GM23338 (cell line): ENCODE measurements at regions not wholly inside any gene's neighbourhood (a gene's known extent, or its start where the extent isn't known, plus 50 kb on each side); places are given as distances from the start of the nearest gene placed in this dataset.
A peak's percentile ranks its signal among the peaks of the same experiment; 100 is the strongest.

Source experiments
- ATAC-seq: fragments of 200-7000 bp; cut with Tn5 transposase; 3 replicates; pipeline ENCODE4 v1.9.1; 2020
- DNase-seq: peaks from one replicate; pipeline ENCODE4 v3.0.0-alpha.2; 2015; ENCODE audit warnings: low spot score
- H2AFZ ChIP-seq: fragments of 200-600 bp; sonication (generic); 2 replicates; pipeline ENCODE4 v1.8.0; 2016; ENCODE audit warnings: antibody characterized with exemption, mild to moderate bottlenecking, moderate library complexity
- H3F3A ChIP-seq: fragments of 200-600 bp; sonication (generic); replicated peaks from 2 replicates; pipeline ENCODE4 v1.8.0; 2017; ENCODE audit warnings: antibody characterized with exemption, mixed run types, low read depth
- H3K27ac ChIP-seq: fragments of 200-600 bp; sonication (generic); 2 replicates; pipeline ENCODE4 v1.6.1; 2016; ENCODE audit warnings: low read depth
- H3K27me3 ChIP-seq: fragments of 200-600 bp; sonication (generic); 2 replicates; pipeline ENCODE4 v1.8.0; 2016; ENCODE audit warnings: mild to moderate bottlenecking, mixed run types, moderate library complexity; ENCODE audit not compliant: insufficient read depth
- H3K36me3 ChIP-seq: fragments of 200-600 bp; sonication (generic); 2 replicates; pipeline ENCODE4 v1.8.0; 2016; ENCODE audit warnings: mild to moderate bottlenecking; ENCODE audit not compliant: insufficient read depth
- H3K4me1 ChIP-seq: fragments of 200-600 bp; sonication (generic); 2 replicates; pipeline ENCODE4 v1.8.0; 2016; ENCODE audit warnings: mild to moderate bottlenecking, moderate library complexity; ENCODE audit not compliant: insufficient read depth
- H3K4me2 ChIP-seq: fragments of 200-600 bp; sonication (generic); 2 replicates; pipeline ENCODE4 v1.7.1; 2017; ENCODE audit warnings: mixed run types
- H3K4me3 ChIP-seq: fragments of 200-600 bp; sonication (generic); 2 replicates; pipeline ENCODE4 v1.6.1; 2016; ENCODE audit warnings: mixed run types
- H3K79me2 ChIP-seq: fragments of 200-600 bp; sonication (generic); replicated peaks from 2 replicates; pipeline ENCODE4 v1.8.0; 2017; ENCODE audit warnings: mild to moderate bottlenecking; ENCODE audit not compliant: insufficient read depth
- H3K9me2 ChIP-seq: fragments of 200-600 bp; sonication (generic); 2 replicates; pipeline ENCODE4 v1.8.0; 2017; ENCODE audit not compliant: insufficient read depth
- H4K20me1 ChIP-seq: fragments of 200-600 bp; sonication (generic); replicated peaks from 2 replicates; pipeline ENCODE4 v1.8.0; 2017; ENCODE audit warnings: mild to moderate bottlenecking; ENCODE audit not compliant: insufficient read depth
- H3K27ac Mint-ChIP-seq: 2 replicates; pipeline ENCODE4 v1.8.0; 2020; ENCODE audit warnings: inconsistent platforms, mild to moderate bottlenecking, moderate library complexity, mixed read lengths
- H3K27me3 Mint-ChIP-seq: 3 replicates; pipeline ENCODE4 v1.8.0; 2022; ENCODE audit warnings: low read depth, mild to moderate bottlenecking, moderate library complexity, mixed read lengths, inconsistent platforms; ENCODE audit not compliant: insufficient read depth, poor library complexity
- H3K36me3 Mint-ChIP-seq: 3 replicates; pipeline ENCODE4 v1.8.0; 2021; ENCODE audit warnings: low read depth, mild to moderate bottlenecking, inconsistent platforms, moderate library complexity, mixed read lengths
- H3K4me1 Mint-ChIP-seq: 3 replicates; pipeline ENCODE4 v1.8.0; 2020; ENCODE audit warnings: mild to moderate bottlenecking, inconsistent platforms, mixed read lengths
- H3K4me3 Mint-ChIP-seq: 3 replicates; pipeline ENCODE4 v1.8.0; 2021; ENCODE audit warnings: moderate library complexity, mild to moderate bottlenecking, inconsistent platforms, mixed read lengths
- H3K9me3 Mint-ChIP-seq: 3 replicates; pipeline ENCODE4 v1.8.0; 2020; ENCODE audit warnings: moderate library complexity, mild to moderate bottlenecking, inconsistent platforms, mixed read lengths
- CREB1 ChIP-seq: fragments of 250-450 bp; sonication (Bioruptor Pico); IDR thresholded peaks from 2 replicates; pipeline ENCODE4 v1.5.0; 2020; ENCODE audit warnings: low read depth, mild to moderate bottlenecking, moderate library complexity
- CTCF ChIP-seq, 2 experiments: fragments of 200-600 bp in 1 of 2; sonication (generic) in 1 of 2; conservative IDR thresholded peaks; 2 replicates each; pipeline versions ENCODE4 v1.5.1 to v1.6.1; 2016 to 2017; ENCODE audit warnings: antibody characterized with exemption in 2 of 2, low read depth in 2 of 2, mild to moderate bottlenecking in 2 of 2, moderate library complexity in 1 of 2
- ETS1 ChIP-seq: IDR thresholded peaks from 2 replicates; pipeline ENCODE4 v1.6.1; 2016; ENCODE audit warnings: antibody characterized with exemption
- EZH2 ChIP-seq: fragments of 200-600 bp; sonication (generic); IDR thresholded peaks from one replicate; pipeline ENCODE4 v1.8.0; 2017; ENCODE audit warnings: antibody characterized with exemption, mild to moderate bottlenecking, low read depth; ENCODE audit not compliant: unreplicated experiment
- EZH2phosphoT487 ChIP-seq: fragments of 200-600 bp; sonication (generic); IDR thresholded peaks from one replicate; pipeline ENCODE4 v1.8.1; 2018; ENCODE audit warnings: antibody characterized with exemption; ENCODE audit not compliant: unreplicated experiment
- NANOG ChIP-seq: IDR thresholded peaks from 2 replicates; pipeline ENCODE4 v1.6.1; 2016; ENCODE audit warnings: antibody characterized with exemption, borderline replicate concordance
- REST ChIP-seq: IDR thresholded peaks from one replicate; pipeline ENCODE4 v1.6.1; 2018; ENCODE audit warnings: antibody characterized with exemption; ENCODE audit not compliant: unreplicated experiment
- STAT1 ChIP-seq: IDR thresholded peaks from one replicate; pipeline ENCODE4 v1.6.1; 2016; ENCODE audit warnings: antibody characterized with exemption; ENCODE audit not compliant: unreplicated experiment
- ZNF114 ChIP-seq: fragments of 250-450 bp; sonication (Bioruptor Pico); IDR thresholded peaks from 2 replicates; pipeline ENCODE4 v1.5.0; 2020; ENCODE audit warnings: mild to moderate bottlenecking, moderate library complexity
- ZNF462 ChIP-seq: fragments of 250-450 bp; sonication (Bioruptor Pico); IDR thresholded peaks from 2 replicates; pipeline ENCODE4 v1.5.0; 2020; ENCODE audit warnings: mild to moderate bottlenecking, moderate library complexity

- Histone ChIP-seq H3K79me2 (no peaks in the 10 kb centered on the region), H3K27me3 (no peaks in the 10 kb centered on the region), H3F3A (no peaks in the 10 kb centered on the region), H3K4me2 (0 out of 2 replicates have a peak overlapping the region, but pooled peaks have one; percentile 38), H3K9me2 (peaks cover 6% of the 10 kb centered on the region; the same call in 1 of the 2 replicates), H3K36me3 (no peaks in the 10 kb centered on the region), H3K27ac (no peak overlapping the region), H2AFZ (peak overlapping the region; percentile 94), H3K4me1 (peaks cover 14% of the 10 kb centered on the region), H4K20me1 (no peaks in the 10 kb centered on the region), H3K4me3 (no peak overlapping the region)
- ATAC-seq (peak; percentile 80), DNase-seq (peak; percentile 31)
- no peak overlapping the region for H3K4me3 Mint-ChIP-seq
- no peak for TF ChIP-seq STAT1
- no peak for TF ChIP-seq CREB1 (CRISPR knock-in tag)
- TF ChIP-seq EZH2: no peak
- TF ChIP-seq ETS1: no peak
- TF ChIP-seq REST: no peak
- TF ChIP-seq EZH2phosphoT487: no peak
- TF ChIP-seq NANOG: no peak
- TF ChIP-seq ZNF462: no peak
- no peak for TF ChIP-seq CTCF (conservative IDR thresholded peaks at IDR 0.05; ENCODE audit: low read depth in 2 of 2)
- TF ChIP-seq ZNF114 (CRISPR knock-in tag): no peak
- no peaks in the 10 kb centered on the region for H3K36me3 Mint-ChIP-seq
- H3K9me3 Mint-ChIP-seq: no peaks in the 10 kb centered on the region
- H3K4me1 Mint-ChIP-seq: peaks cover 20% of the 10 kb centered on the region
- no peak overlapping the region for H3K27ac Mint-ChIP-seq
- H3K27me3 Mint-ChIP-seq: no peaks in the 10 kb centered on the region
These were observed 960.3 kb downstream of the VRK1 start for GRCh38 chr14:97757491-97757890.
